ENCODE measurements at regions not wholly inside any gene's neighbourhood (a gene's known extent, or its start where the extent isn't known, plus 50 kb on each side); places are given as distances from the start of the nearest gene placed in this dataset.

- TF ChIP-seq CTCF (IDR thresholded peaks at IDR 0.05; ENCODE audit: insufficient read depth, low read length): no peak
- TF ChIP-seq SPI1 (IDR thresholded peaks at IDR 0.05; ENCODE audit: borderline replicate concordance, low read depth): no peak
- TF ChIP-seq POLR2AphosphoS5 (IDR thresholded peaks at IDR 0.05; ENCODE audit: low read depth): no peak
These were observed 222.3 kb downstream of the FAM47A start for GRCh38 chrX:33909836-33910235.
